K562 (cell line): ENCODE measurements at regions not wholly inside any gene's neighbourhood (a gene's known extent, or its start where the extent isn't known, plus 50 kb on each side); places are given as distances from the start of the nearest gene placed in this dataset.

Experiments
- CBX8 ChIP-seq: fragments of 200-600 bp; sonication (generic); IDR thresholded peaks from 2 replicates; pipeline ENCODE4 v1.6.1; 2012; ENCODE audit warnings: borderline replicate concordance, mixed run types, low read depth, mild to moderate bottlenecking, moderate library complexity, mixed read lengths, low read length, control low read depth, inconsistent platforms; ENCODE audit not compliant: poor library complexity, severe bottlenecking; ENCODE audit errors: extremely low read depth
- CEBPB ChIP-seq: fragments of 450-650 bp; IDR thresholded peaks from 2 replicates; pipeline ENCODE4 v1.6.1; 2016; ENCODE audit warnings: missing genetic modification characterization, missing compliant biosample characterization
- CREB1 ChIP-seq, 2 experiments: sonication (generic) in 1 of 2; formaldehyde crosslinking in 1 of 2; IDR thresholded peaks; 2 replicates each; pipeline versions ENCODE4 v1.6.1 to v1.8.0; 2012 to 2022; ENCODE audit warnings: inconsistent platforms in 1 of 2, mild to moderate bottlenecking in 1 of 2, missing genetic modification reagents in 1 of 2, moderate library complexity in 1 of 2
- HDAC3 ChIP-seq: fragments of 450-650 bp; IDR thresholded peaks from 2 replicates; pipeline ENCODE4 v1.6.1; 2018; ENCODE audit warnings: borderline replicate concordance, mild to moderate bottlenecking, moderate library complexity; ENCODE audit not compliant: partially characterized antibody
- HNRNPH1 ChIP-seq: fragments of 200-400 bp; formaldehyde crosslinking; optimal IDR thresholded peaks from 2 replicates; pipeline ENCODE3; 2017; ENCODE audit warnings: low read depth, mild to moderate bottlenecking, low read length, moderate library complexity
- IRF1 ChIP-seq: sonication (generic); formaldehyde crosslinking; IDR thresholded peaks from 2 replicates; pipeline ENCODE4 v1.8.0; 2022; ENCODE audit warnings: missing genetic modification reagents, mild to moderate bottlenecking, borderline replicate concordance
- KDM5B ChIP-seq: fragments of 200-600 bp; sonication (generic); IDR thresholded peaks from 2 replicates; pipeline ENCODE4 v1.6.1; 2012; ENCODE audit warnings: low read depth, mild to moderate bottlenecking, moderate library complexity, low read length, control low read depth, inconsistent platforms; ENCODE audit not compliant: insufficient replicate concordance
- MED1 ChIP-seq: sonication (generic); formaldehyde crosslinking; IDR thresholded peaks from 2 replicates; pipeline ENCODE4 v1.8.1; 2023; ENCODE audit warnings: missing genetic modification reagents, borderline replicate concordance
- POLR2A ChIP-seq: fragments of 450-650 bp; conservative IDR thresholded peaks from 2 replicates; pipeline ENCODE4 v1.6.1; 2016
- TF ChIP-seq, protein P1 (sequence below): fragments of 450-650 bp; formaldehyde crosslinking; IDR thresholded peaks from 2 replicates; pipeline ENCODE4 v1.4.0; 2022; ENCODE audit warnings: missing genetic modification characterization
- TF ChIP-seq, protein P2 (sequence below): fragments of 250-450 bp; sonication (Bioruptor Pico); IDR thresholded peaks from 2 replicates; pipeline ENCODE4 v1.8.0; 2021; ENCODE audit warnings: moderate library complexity, mild to moderate bottlenecking, inconsistent platforms

DNA sequence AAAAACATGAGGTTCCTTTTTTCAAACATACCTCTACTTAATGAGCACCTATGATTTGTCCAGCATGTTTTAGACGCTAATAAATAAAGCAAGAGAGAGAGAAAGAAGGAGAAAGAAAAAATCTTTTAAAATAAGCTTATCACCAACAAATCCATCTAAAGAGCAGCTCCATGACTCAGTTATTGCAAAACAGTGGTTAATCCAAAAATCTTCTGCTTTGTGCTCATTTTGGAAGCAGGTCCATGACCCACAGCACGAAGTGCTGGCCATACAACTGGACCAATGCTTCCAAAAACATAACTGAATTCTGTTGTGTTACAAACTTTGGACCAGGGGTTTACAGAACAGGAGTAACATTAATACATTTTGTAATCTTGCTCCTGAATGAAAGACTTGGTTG, 696.6 kb downstream of the KCNA4 start:
- TF ChIP-seq CREB1 (IDR thresholded peaks at IDR 0.05): no peak
- no peak for TF ChIP-seq CREB1 (CRISPR knock-in tag; IDR thresholded peaks at IDR 0.05)
- no peak for TF ChIP-seq KDM5B
- no peak for TF ChIP-seq POLR2A
- TF ChIP-seq, protein P1, sequence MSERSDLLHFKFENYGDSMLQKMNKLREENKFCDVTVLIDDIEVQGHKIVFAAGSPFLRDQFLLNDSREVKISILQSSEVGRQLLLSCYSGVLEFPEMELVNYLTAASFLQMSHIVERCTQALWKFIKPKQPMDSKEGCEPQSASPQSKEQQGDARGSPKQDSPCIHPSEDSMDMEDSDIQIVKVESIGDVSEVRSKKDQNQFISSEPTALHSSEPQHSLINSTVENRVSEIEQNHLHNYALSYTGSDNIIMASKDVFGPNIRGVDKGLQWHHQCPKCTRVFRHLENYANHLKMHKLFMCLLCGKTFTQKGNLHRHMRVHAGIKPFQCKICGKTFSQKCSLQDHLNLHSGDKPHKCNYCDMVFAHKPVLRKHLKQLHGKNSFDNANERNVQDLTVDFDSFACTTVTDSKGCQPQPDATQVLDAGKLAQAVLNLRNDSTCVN (CRISPR knock-in tag): no peak
- TF ChIP-seq MED1 (CRISPR knock-in tag): no peak
- no peak for TF ChIP-seq IRF1 (CRISPR knock-in tag)
- TF ChIP-seq, protein P2, sequence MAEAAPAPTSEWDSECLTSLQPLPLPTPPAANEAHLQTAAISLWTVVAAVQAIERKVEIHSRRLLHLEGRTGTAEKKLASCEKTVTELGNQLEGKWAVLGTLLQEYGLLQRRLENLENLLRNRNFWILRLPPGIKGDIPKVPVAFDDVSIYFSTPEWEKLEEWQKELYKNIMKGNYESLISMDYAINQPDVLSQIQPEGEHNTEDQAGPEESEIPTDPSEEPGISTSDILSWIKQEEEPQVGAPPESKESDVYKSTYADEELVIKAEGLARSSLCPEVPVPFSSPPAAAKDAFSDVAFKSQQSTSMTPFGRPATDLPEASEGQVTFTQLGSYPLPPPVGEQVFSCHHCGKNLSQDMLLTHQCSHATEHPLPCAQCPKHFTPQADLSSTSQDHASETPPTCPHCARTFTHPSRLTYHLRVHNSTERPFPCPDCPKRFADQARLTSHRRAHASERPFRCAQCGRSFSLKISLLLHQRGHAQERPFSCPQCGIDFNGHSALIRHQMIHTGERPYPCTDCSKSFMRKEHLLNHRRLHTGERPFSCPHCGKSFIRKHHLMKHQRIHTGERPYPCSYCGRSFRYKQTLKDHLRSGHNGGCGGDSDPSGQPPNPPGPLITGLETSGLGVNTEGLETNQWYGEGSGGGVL (CRISPR knock-in tag): no peak
- TF ChIP-seq CBX8: no peak
- TF ChIP-seq CEBPB (tag): no peak
- TF ChIP-seq HDAC3: no peak
- no peak for TF ChIP-seq HNRNPH1
